ENCODE measurements at regions not wholly inside any gene's neighbourhood (a gene's known extent, or its start where the extent isn't known, plus 50 kb on each side); places are given as distances from the start of the nearest gene placed in this dataset.
"Not testable (repeated sequence)": the region's sequence is repeated elsewhere in the genome, so short reads cannot be mapped to it uniquely, and the experiment has no call there.

GRCh38 chr4:16413814-16414555 lies 187.7 kb upstream of the TAPT1 start:
- intact Hi-C loops (cut with DNase I; ENCODE audit: low total_unique reads) = no loop called here
- Histone ChIP-seq H3K36me3 (no peaks in the 10 kb centered on the region), H3K27me3 (no peaks in the 10 kb centered on the region), H3K4me3 (no peak overlapping the region), H3K9me3 (no peaks in the 10 kb centered on the region), H3K4me1 (no peaks in the 10 kb centered on the region), H3K27ac (no peak overlapping the region)
- 82 to 88% (median 84%) methylated on average over 10 of the region's 10 CpGs for whole genome bisulfite sequencing, 5 donors
- TF ChIP-seq CTCF (IDR thresholded peaks at IDR 0.05) (no peak), EP300 (IDR thresholded peaks at IDR 0.05) (no peak), POLR2A (IDR thresholded peaks at IDR 0.05) (no peak), POLR2AphosphoS5 (IDR thresholded peaks at IDR 0.05) (no peak)
- DNase-seq = no peak

- Histone ChIP-seq H3K4me3 (no peak overlapping the region), H3K27ac (no peak overlapping the region), H3K27me3 (no peaks in the 10 kb centered on the region), H3K9me3 (no peaks in the 10 kb centered on the region), H3K36me3 (no peaks in the 10 kb centered on the region), H3K4me1 (no peaks in the 10 kb centered on the region)
- intact Hi-C loops (cut with DNase I; ENCODE audit: low total_unique reads) = no loop called here
- 77 to 83% (median 78%) methylated on average over 4 of the region's 4 CpGs for WGBS, 5 donors
- DNase-seq = no peak
- no peak for TF ChIP-seq EP300 (IDR thresholded peaks at IDR 0.05)
- no peak for TF ChIP-seq POLR2AphosphoS5 (IDR thresholded peaks at IDR 0.05)
- TF ChIP-seq CTCF (IDR thresholded peaks at IDR 0.05) = no peak
- TF ChIP-seq POLR2A (IDR thresholded peaks at IDR 0.05) = no peak
Measured at GRCh38 chr4:16411501-16412085, 185.3 kb upstream of the TAPT1 start.

GRCh38 chr4:16393216-16393615 lies 166.9 kb upstream of the TAPT1 start:
- intact Hi-C loops (cut with DNase I; ENCODE audit: low total_unique reads); H3K36me3 ChIP-seq; H3K4me3 ChIP-seq; DNase-seq; H3K27me3 ChIP-seq; H3K4me1 ChIP-seq; H3K27ac ChIP-seq; H3K9me3 ChIP-seq: not testable (repeated sequence)
- WGBS, 5 donors = 93 to 96% (median 94%) methylated on average over 3 to 6 of the region's 32 CpGs; no CpG with 5 or more reads in 2 of the 5 donors

- Histone ChIP-seq H3K27ac (no peak overlapping the region), H3K4me3 (no peak overlapping the region), H3K9me3 (no peaks in the 10 kb centered on the region), H3K36me3 (no peaks in the 10 kb centered on the region), H3K4me1 (no peaks in the 10 kb centered on the region), H3K27me3 (no peaks in the 10 kb centered on the region)
- TF ChIP-seq POLR2A (IDR thresholded peaks at IDR 0.05) = no peak
- no peak for TF ChIP-seq EP300 (IDR thresholded peaks at IDR 0.05)
- no peak for TF ChIP-seq CTCF (IDR thresholded peaks at IDR 0.05)
- TF ChIP-seq POLR2AphosphoS5 (IDR thresholded peaks at IDR 0.05) = no peak
- intact Hi-C loops (cut with DNase I; ENCODE audit: low total_unique reads) = no loop called here
- DNase-seq = no peak
- WGBS, 5 donors = 75 to 87% (median 79%) methylated on average over 3 of the region's 3 CpGs
Measured at GRCh38 chr4:16391196-16391595, 164.9 kb upstream of the TAPT1 start.

- no peaks in the 10 kb centered on the region for H3K27me3 ChIP-seq
- TF ChIP-seq CTCF (IDR thresholded peaks at IDR 0.05) = no peak
- TF ChIP-seq POLR2A (IDR thresholded peaks at IDR 0.05) = no peak
- no peak for TF ChIP-seq EP300 (IDR thresholded peaks at IDR 0.05)
- no peak for TF ChIP-seq POLR2AphosphoS5 (IDR thresholded peaks at IDR 0.05)
- no peaks in the 10 kb centered on the region for H3K4me1 ChIP-seq
- DNase-seq = no peak
- 65 to 93% (median 86%) methylated on average over 1 of the region's 1 CpG for WGBS, 5 donors
- no peak overlapping the region for H3K4me3 ChIP-seq
- intact Hi-C loops (cut with DNase I; ENCODE audit: low total_unique reads) = no loop called here
- no peaks in the 10 kb centered on the region for H3K9me3 ChIP-seq
- no peak overlapping the region for H3K27ac ChIP-seq
- no peaks in the 10 kb centered on the region for H3K36me3 ChIP-seq
Measured at GRCh38 chr4:16387448-16387847, 161.2 kb upstream of the TAPT1 start.
